GM12878 (cell line): ENCODE measurements at regions not wholly inside any gene's neighbourhood (a gene's known extent, or its start where the extent isn't known, plus 50 kb on each side); places are given as distances from the start of the nearest gene placed in this dataset.

ENCODE experiments used
- ATF7 ChIP-seq: fragments of 450-650 bp; IDR thresholded peaks from 2 replicates; pipeline ENCODE4 v1.6.1; 2016; ENCODE audit warnings: low read depth, mild to moderate bottlenecking
- EGR1 ChIP-seq, 2 experiments: IDR thresholded peaks; 1 replicate in 1 of 2; 2 replicates in 1 of 2; pipeline ENCODE4 v1.6.1; 2011 to 2012; ENCODE audit warnings: low read depth in 2 of 2, low read length in 2 of 2, borderline replicate concordance in 1 of 2, mild to moderate bottlenecking in 1 of 2, moderate library complexity in 1 of 2
- HCFC1 ChIP-seq: fragments of 150-350 bp; IDR thresholded peaks from 2 replicates; pipeline ENCODE4 v1.6.1; 2014; ENCODE audit warnings: low read length
- NFYA ChIP-seq: IDR thresholded peaks from 2 replicates; pipeline ENCODE4 v1.6.1; 2011; ENCODE audit warnings: low read depth, mild to moderate bottlenecking, low read length, improper control_type of control experiment, borderline replicate concordance
- PAX5 ChIP-seq: IDR thresholded peaks from 2 replicates; pipeline ENCODE4 v1.6.1; 2011; ENCODE audit warnings: low read depth, low read length, borderline replicate concordance
- SMAD1 ChIP-seq: fragments of 450-650 bp; IDR thresholded peaks from 2 replicates; pipeline ENCODE4 v1.6.1; 2018; ENCODE audit warnings: mild to moderate bottlenecking, low read depth; ENCODE audit not compliant: partially characterized antibody
- TF ChIP-seq, protein P1 (sequence below): fragments of 450-650 bp; IDR thresholded peaks from 2 replicates; pipeline ENCODE4 v1.6.1; 2016; ENCODE audit warnings: mild to moderate bottlenecking, moderate library complexity, borderline replicate concordance
- TF ChIP-seq, protein P2 (sequence below): fragments of 450-650 bp; IDR thresholded peaks from 2 replicates; pipeline ENCODE4 v1.6.1; 2017; ENCODE audit warnings: mild to moderate bottlenecking, moderate library complexity

- TF ChIP-seq SMAD1: no peak
- no peak for TF ChIP-seq NFYA
- TF ChIP-seq, protein P1, sequence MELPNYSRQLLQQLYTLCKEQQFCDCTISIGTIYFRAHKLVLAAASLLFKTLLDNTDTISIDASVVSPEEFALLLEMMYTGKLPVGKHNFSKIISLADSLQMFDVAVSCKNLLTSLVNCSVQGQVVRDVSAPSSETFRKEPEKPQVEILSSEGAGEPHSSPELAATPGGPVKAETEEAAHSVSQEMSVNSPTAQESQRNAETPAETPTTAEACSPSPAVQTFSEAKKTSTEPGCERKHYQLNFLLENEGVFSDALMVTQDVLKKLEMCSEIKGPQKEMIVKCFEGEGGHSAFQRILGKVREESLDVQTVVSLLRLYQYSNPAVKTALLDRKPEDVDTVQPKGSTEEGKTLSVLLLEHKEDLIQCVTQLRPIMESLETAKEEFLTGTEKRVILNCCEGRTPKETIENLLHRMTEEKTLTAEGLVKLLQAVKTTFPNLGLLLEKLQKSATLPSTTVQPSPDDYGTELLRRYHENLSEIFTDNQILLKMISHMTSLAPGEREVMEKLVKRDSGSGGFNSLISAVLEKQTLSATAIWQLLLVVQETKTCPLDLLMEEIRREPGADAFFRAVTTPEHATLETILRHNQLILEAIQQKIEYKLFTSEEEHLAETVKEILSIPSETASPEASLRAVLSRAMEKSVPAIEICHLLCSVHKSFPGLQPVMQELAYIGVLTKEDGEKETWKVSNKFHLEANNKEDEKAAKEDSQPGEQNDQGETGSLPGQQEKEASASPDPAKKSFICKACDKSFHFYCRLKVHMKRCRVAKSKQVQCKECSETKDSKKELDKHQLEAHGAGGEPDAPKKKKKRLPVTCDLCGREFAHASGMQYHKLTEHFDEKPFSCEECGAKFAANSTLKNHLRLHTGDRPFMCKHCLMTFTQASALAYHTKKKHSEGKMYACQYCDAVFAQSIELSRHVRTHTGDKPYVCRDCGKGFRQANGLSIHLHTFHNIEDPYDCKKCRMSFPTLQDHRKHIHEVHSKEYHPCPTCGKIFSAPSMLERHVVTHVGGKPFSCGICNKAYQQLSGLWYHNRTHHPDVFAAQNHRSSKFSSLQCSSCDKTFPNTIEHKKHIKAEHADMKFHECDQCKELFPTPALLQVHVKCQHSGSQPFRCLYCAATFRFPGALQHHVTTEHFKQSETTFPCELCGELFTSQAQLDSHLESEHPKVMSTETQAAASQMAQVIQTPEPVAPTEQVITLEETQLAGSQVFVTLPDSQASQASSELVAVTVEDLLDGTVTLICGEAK: no peak
- TF ChIP-seq PAX5: no peak
- no peak for TF ChIP-seq HCFC1
- TF ChIP-seq, protein P2, sequence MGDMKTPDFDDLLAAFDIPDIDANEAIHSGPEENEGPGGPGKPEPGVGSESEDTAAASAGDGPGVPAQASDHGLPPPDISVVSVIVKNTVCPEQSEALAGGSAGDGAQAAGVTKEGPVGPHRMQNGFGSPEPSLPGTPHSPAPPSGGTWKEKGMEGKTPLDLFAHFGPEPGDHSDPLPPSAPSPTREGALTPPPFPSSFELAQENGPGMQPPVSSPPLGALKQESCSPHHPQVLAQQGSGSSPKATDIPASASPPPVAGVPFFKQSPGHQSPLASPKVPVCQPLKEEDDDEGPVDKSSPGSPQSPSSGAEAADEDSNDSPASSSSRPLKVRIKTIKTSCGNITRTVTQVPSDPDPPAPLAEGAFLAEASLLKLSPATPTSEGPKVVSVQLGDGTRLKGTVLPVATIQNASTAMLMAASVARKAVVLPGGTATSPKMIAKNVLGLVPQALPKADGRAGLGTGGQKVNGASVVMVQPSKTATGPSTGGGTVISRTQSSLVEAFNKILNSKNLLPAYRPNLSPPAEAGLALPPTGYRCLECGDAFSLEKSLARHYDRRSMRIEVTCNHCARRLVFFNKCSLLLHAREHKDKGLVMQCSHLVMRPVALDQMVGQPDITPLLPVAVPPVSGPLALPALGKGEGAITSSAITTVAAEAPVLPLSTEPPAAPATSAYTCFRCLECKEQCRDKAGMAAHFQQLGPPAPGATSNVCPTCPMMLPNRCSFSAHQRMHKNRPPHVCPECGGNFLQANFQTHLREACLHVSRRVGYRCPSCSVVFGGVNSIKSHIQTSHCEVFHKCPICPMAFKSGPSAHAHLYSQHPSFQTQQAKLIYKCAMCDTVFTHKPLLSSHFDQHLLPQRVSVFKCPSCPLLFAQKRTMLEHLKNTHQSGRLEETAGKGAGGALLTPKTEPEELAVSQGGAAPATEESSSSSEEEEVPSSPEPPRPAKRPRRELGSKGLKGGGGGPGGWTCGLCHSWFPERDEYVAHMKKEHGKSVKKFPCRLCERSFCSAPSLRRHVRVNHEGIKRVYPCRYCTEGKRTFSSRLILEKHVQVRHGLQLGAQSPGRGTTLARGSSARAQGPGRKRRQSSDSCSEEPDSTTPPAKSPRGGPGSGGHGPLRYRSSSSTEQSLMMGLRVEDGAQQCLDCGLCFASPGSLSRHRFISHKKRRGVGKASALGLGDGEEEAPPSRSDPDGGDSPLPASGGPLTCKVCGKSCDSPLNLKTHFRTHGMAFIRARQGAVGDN: no peak
- TF ChIP-seq ATF7: no peak
- no peak for TF ChIP-seq EGR1 (IDR thresholded peaks at IDR 0.05; ENCODE audit: borderline replicate concordance in 1 of 2, low read depth in 2 of 2, low read length in 2 of 2)
These were observed 205.4 kb downstream of the SPRY1 start (continued) for GRCh38 chr4:123602007-123602406.
